OCI-LY3 (cell line): ENCODE measurements at regions not wholly inside any gene's neighbourhood (a gene's known extent, or its start where the extent isn't known, plus 50 kb on each side); places are given as distances from the start of the nearest gene placed in this dataset.
"Not testable (repeated sequence)": the region's sequence is repeated elsewhere in the genome, so short reads cannot be mapped to it uniquely, and the experiment has no call there.

Experiments
- H2AFZ ChIP-seq: fragments of 200-600, 300-600 bp; shearing (Covaris generic); 2 replicates; pipeline ENCODE4 v1.6.0; 2014; ENCODE audit warnings: antibody characterized with exemption, low read depth, low read length
- H3K27ac ChIP-seq: fragments of 200-600, 300-600 bp; sonication (generic); 2 replicates; pipeline ENCODE4 v1.5.1; 2014; ENCODE audit warnings: mild to moderate bottlenecking, low read length, moderate library complexity, mixed read lengths
- H3K27me3 ChIP-seq: fragments of 200-600, 300-600 bp; sonication (generic); 2 replicates; pipeline ENCODE4 v1.6.1; 2014; ENCODE audit warnings: low read depth, low read length, mixed read lengths
- H3K36me3 ChIP-seq: fragments of 200-600, 300-600 bp; sonication (generic); replicated peaks from 2 replicates; pipeline ENCODE3; 2014; ENCODE audit warnings: low read depth, low read length, mixed read lengths
- H3K4me1 ChIP-seq: fragments of 300-600, 200-600 bp; sonication (generic); 2 replicates; pipeline ENCODE4 v1.6.1; 2014; ENCODE audit warnings: low read length, mixed read lengths
- H3K4me2 ChIP-seq: fragments of 200-600, 300-600 bp; sonication (generic); 2 replicates; pipeline ENCODE4 v1.6.1; 2014; ENCODE audit warnings: low read length, mixed read lengths
- H3K4me3 ChIP-seq: fragments of 300-600, 200-600 bp; sonication (generic); 2 replicates; pipeline ENCODE4 v1.5.1; 2014; ENCODE audit warnings: antibody characterized with exemption, mild to moderate bottlenecking, low read length, moderate library complexity
- H3K79me2 ChIP-seq: fragments of 300-600, 200-600 bp; shearing (Covaris generic); 2 replicates; pipeline ENCODE4 v1.6.1; 2014; ENCODE audit warnings: mild to moderate bottlenecking, low read length, mixed read lengths
- H3K9ac ChIP-seq: fragments of 300-600, 200-600 bp; shearing (Covaris generic); 2 replicates; pipeline ENCODE4 v1.6.0; 2014; ENCODE audit warnings: mild to moderate bottlenecking, low read length, moderate library complexity
- H3K9me3 ChIP-seq: fragments of 200-600, 300-600 bp; shearing (Covaris generic); 2 replicates; pipeline ENCODE4 v1.6.1; 2014; ENCODE audit warnings: low read length, mixed read lengths; ENCODE audit not compliant: insufficient read depth
- H4K20me1 ChIP-seq: fragments of 200-600, 300-600 bp; sonication (generic); 2 replicates; pipeline ENCODE4 v1.6.1; 2016; ENCODE audit warnings: low read length, mixed read lengths; ENCODE audit not compliant: insufficient read depth
- CTCF ChIP-seq: fragments of 200-600, 300-600 bp; sonication (generic); IDR thresholded peaks from 2 replicates; pipeline ENCODE4 v1.5.1; 2014; ENCODE audit warnings: antibody characterized with exemption, low read length, low read depth
- EZH2phosphoT487 ChIP-seq: fragments of 200-600 bp; shearing (Covaris generic); IDR thresholded peaks from 2 replicates; pipeline ENCODE4 v1.6.1; 2018; ENCODE audit warnings: antibody characterized with exemption, mixed run types, low read depth

DNA sequence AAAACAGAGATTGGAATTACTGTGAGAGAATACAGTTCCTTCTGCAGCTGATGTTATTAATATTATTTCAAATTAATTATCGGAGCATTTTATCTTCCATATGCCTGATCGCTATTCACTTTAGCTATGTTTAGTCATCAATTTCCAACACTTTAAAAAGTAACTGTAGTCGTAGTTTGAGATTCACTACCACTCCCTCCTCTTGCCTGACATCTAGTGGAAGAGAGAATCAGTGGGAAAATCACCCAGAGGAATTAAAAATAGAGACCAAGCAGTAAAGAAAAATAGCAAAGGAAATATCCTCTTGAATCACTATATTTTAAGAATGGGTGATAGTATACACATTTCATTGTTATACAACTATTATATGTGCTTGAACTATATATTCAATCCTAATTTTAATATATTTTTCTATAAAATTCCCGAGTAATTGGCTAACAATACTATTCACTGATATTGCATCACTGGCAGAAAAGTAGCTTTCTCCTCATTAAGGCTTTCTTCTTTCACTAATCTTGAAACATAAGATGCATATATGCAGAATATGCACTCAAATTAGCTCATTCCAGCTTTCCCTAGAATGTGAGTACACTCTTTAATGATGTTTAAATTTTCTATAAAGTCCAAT, 708.7 kb downstream of the CDH9 start:
- Histone ChIP-seq H3K27me3 (no peaks in the 10 kb centered on the region), H2AFZ (0 out of 2 replicates have a peak overlapping the region, but pooled peaks have one; percentile 5), H3K9ac (no peak overlapping the region), H3K4me1 (no peaks in the 10 kb centered on the region), H3K36me3 (no peaks in the 10 kb centered on the region), H3K27ac (no peak overlapping the region), H3K79me2 (no peaks in the 10 kb centered on the region), H4K20me1 (no peaks in the 10 kb centered on the region), H3K4me2 (peak overlapping the region; percentile 42), H3K9me3 (no peaks in the 10 kb centered on the region), H3K4me3 (0 out of 2 replicates have a peak overlapping the region, but pooled peaks have one; percentile 13)
- TF ChIP-seq EZH2phosphoT487 (no peak), CTCF (peak; percentile 57)

DNA sequence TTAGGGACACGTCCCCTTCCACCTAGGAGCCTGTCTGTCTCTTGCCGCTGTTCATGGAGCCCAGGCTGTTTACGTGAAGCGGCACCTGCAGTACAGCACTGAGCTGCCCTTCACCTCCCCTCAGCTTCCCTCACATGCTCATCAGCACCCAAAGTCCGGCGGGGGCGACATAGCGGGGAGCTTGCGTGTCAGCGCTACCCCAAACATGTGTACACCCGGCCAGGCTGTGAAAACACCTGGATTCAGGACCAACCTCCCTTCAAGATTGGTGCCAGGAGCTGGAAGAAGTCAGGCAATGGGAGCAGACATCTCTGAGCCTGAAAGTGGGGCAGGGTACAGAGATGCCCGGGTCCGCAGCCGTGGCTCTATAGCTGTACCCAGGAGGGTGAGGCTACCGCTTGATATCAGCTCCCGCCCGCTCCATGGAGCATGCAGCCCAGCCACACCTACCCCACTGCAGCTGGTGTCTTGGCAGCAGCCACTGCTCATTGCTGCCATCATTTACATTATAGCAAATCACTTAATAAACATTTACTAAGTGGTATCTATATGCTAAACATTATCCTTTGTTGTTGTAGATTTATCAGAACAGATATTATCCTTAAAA, 712.1 kb downstream of the CDH9 start:
- H3K27ac ChIP-seq, result no peak overlapping the region
- H3K9me3 ChIP-seq, result no peaks in the 10 kb centered on the region
- H3K79me2 ChIP-seq, result no peaks in the 10 kb centered on the region
- H3K9ac ChIP-seq, result no peak overlapping the region
- no peak for TF ChIP-seq CTCF
- TF ChIP-seq EZH2phosphoT487, result no peak
- H3K36me3 ChIP-seq, result no peaks in the 10 kb centered on the region
- H3K4me1 ChIP-seq, result no peaks in the 10 kb centered on the region
- no peaks in the 10 kb centered on the region for H4K20me1 ChIP-seq
- no peak overlapping the region for H3K4me2 ChIP-seq
- H3K27me3 ChIP-seq, result no peaks in the 10 kb centered on the region
- H3K4me3 ChIP-seq, result no peak overlapping the region
- H2AFZ ChIP-seq, result no peak overlapping the region

- H3K4me3 ChIP-seq, H3K79me2 ChIP-seq, H3K27ac ChIP-seq, H3K27me3 ChIP-seq, H3K9me3 ChIP-seq, H3K4me2 ChIP-seq, H4K20me1 ChIP-seq, H3K9ac ChIP-seq, H2AFZ ChIP-seq, H3K36me3 ChIP-seq, H3K4me1 ChIP-seq: not testable (repeated sequence)
Observed at GRCh38 chr5:26325432-26325831, 713.0 kb downstream of the CDH9 start.

GRCh38 chr5:26324273-26324895, 714.0 kb downstream of the CDH9 start:
- H3K4me2 ChIP-seq, H3K27me3 ChIP-seq, H3K9me3 ChIP-seq, H2AFZ ChIP-seq, H3K4me3 ChIP-seq, H3K27ac ChIP-seq, H3K9ac ChIP-seq, H4K20me1 ChIP-seq, H3K36me3 ChIP-seq, H3K4me1 ChIP-seq, H3K79me2 ChIP-seq: not testable (repeated sequence)

GRCh38 chr5:26323794-26324193, 714.6 kb downstream of the CDH9 start:
- no peak overlapping the region for H3K4me3 ChIP-seq
- H3K27me3 ChIP-seq, result no peaks in the 10 kb centered on the region
- TF ChIP-seq CTCF (no peak), EZH2phosphoT487 (no peak)
- H3K36me3 ChIP-seq, result no peaks in the 10 kb centered on the region
- H3K4me1 ChIP-seq, result no peaks in the 10 kb centered on the region
- H4K20me1 ChIP-seq, result no peaks in the 10 kb centered on the region
- H2AFZ ChIP-seq, result no peak overlapping the region
- H3K79me2 ChIP-seq, result no peaks in the 10 kb centered on the region
- no peak overlapping the region for H3K27ac ChIP-seq
- H3K9ac ChIP-seq, result no peak overlapping the region
- no peak overlapping the region for H3K4me2 ChIP-seq
- H3K9me3 ChIP-seq, result no peaks in the 10 kb centered on the region
